Epithelial cell of esophagus (primary cell): ENCODE measurements at regions not wholly inside any gene's neighbourhood (a gene's known extent, or its start where the extent isn't known, plus 50 kb on each side); places are given as distances from the start of the nearest gene placed in this dataset.

Experiments
- DNase-seq: peaks from one replicate; pipeline ENCODE4 v3.0.0; 2010; ENCODE audit warnings: low read depth
- H3K4me3 ChIP-seq: 2 replicates; pipeline ENCODE4 v1.5.1; 2011; ENCODE audit warnings: mild to moderate bottlenecking, low read length, control low read depth
- TF ChIP-seq, protein P1 (sequence below): IDR thresholded peaks from 2 replicates; pipeline ENCODE4 v1.5.1; 2011; ENCODE audit warnings: low read depth, mild to moderate bottlenecking, low read length, control low read depth, inconsistent platforms; ENCODE audit not compliant: insufficient read depth; ENCODE audit errors: missing control alignments

DNA sequence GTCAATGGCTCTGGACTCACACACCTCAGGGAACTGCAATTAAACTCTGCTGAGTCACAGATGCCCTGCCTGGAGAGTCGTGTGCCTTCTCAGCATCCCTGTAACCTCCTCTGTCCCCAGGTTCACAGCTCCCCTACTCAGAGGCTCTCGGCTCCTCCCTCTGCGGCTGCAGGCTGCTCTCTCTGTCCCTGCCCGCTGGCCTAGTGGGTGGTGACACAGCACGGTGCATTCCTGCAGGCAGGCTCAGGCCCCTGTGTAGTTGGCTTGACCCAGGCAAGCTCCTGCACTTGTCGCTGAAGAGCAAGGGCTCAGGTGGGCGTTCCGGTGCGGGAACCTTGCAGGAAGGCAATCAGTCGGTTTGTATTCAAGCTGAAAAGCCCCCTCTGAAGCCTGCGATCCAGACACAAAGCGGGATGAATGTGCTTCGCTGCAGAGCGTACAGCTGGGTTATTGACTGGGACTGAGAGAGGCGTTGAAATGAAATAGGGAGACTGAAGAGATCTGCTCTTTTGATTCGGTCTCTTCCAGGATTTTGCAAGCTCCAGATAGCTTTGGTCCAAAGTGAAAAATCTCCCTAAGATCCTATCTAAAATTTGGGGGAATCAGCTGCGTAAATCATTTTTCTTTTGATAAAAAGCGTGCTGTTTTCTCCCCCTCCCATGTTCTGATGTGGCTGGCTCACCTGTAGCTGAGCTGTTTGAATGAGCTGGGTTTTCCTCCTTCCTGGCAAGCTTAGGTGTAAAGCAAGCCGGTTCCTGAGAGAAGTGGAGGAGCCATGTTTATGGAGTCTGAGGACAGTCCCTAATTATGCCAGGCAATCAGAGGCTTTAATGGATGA is 208.7 kb upstream of the PHYHIPL start:
- DNase-seq, result peak; percentile 43
- TF ChIP-seq, protein P1, sequence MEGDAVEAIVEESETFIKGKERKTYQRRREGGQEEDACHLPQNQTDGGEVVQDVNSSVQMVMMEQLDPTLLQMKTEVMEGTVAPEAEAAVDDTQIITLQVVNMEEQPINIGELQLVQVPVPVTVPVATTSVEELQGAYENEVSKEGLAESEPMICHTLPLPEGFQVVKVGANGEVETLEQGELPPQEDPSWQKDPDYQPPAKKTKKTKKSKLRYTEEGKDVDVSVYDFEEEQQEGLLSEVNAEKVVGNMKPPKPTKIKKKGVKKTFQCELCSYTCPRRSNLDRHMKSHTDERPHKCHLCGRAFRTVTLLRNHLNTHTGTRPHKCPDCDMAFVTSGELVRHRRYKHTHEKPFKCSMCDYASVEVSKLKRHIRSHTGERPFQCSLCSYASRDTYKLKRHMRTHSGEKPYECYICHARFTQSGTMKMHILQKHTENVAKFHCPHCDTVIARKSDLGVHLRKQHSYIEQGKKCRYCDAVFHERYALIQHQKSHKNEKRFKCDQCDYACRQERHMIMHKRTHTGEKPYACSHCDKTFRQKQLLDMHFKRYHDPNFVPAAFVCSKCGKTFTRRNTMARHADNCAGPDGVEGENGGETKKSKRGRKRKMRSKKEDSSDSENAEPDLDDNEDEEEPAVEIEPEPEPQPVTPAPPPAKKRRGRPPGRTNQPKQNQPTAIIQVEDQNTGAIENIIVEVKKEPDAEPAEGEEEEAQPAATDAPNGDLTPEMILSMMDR, result no peak
- H3K4me3 ChIP-seq, result no peak overlapping the region

DNA sequence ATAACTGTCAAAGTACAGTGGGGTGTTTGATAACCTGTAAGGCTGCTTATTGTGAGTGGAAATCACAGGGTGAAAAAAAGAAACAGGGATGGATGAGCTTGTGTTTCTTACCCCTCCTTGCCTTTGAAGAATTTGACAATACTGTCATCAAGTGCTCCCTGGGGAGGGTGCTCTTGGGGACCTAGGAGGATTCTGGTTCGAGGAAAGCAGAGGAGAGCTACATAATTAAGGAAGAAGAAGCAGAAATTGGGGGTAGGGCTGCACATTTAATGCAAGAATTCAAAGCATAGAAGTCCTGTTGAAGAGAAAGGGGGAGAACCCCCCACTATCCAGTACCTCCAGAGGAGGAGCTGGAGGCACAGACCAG is 208.1 kb upstream of the PHYHIPL start:
- no peak overlapping the region for H3K4me3 ChIP-seq
- TF ChIP-seq, protein P1, result no peak
- no peak for DNase-seq

DNA sequence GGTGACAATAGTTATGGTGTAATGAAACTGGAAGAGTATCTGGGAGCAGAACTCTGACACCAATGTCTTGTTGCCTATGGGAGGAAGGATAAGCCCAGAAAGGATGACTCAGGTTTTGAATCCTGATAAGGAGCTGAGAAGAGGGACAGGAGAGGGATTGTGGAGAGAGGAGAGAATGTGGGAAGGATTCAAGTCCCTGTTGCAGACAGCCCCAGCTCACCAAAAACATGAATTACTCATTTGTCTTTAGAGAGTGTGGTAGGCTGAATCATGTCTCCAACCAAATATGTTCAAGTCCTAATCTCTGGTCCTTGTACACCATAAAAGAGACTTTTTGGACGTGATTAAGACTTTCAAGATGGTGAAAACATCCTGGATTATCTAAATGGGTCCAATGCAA is 206.9 kb upstream of the PHYHIPL start:
- H3K4me3 ChIP-seq, result no peak overlapping the region
- DNase-seq, result no peak
- TF ChIP-seq, protein P1, result no peak

DNA sequence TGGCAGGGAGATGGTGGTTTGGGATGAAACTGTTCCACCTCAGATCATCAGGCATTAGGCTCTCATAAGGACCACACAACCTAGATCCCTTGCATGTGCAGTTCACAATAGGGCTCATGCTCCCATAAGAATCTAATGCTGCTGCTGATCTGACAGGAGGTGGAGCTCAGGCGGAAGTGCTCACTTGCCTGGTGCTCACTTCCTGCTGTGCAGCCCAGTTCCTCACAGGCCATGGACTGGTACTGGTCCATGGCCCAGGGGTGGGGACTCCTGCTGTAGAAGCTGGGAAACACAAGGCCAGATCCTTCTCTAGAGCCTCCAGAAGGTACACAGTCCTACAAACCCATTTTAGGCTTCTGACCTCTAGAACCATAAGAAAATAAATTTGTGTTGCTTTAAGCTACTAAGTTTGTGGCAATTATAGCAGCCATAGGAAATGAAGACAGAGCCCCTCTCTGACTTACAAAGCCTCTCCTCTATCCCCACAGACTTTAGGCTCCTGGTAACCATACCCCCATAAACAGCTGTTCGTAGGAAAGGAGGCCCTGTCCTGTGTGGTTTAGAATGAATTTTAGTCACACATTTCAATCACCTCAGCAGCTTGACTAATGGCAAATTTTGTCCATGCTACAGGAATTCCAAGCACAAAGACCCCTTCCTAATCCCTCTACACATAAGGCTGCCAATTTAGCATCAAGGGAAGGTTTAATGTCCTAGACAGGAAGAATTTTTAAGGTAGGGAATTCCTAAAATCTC is 206.1 kb upstream of the PHYHIPL start:
- no peak for DNase-seq
- H3K4me3 ChIP-seq, result no peak overlapping the region
- TF ChIP-seq, protein P1, result no peak

DNA sequence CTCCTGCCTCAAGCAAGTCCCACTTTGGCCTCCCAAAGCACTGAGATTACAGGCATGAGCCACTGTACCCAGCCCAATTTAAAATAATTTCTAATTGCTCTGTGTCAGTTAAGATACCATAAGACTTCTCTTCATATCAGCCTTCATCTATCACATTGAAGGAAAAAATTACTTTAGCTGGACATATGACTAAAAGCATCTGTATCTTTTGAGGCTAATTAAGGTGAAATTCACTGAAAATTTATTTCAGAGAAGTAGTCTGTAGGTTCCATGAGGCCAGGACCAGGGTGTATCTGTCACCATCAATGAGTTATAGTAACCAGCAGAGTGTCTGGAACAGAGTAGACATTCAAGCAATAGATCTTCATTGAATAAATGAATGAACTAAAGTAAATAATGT is 205.2 kb upstream of the PHYHIPL start:
- TF ChIP-seq, protein P1, result no peak
- no peak overlapping the region for H3K4me3 ChIP-seq
- DNase-seq, result no peak

DNA sequence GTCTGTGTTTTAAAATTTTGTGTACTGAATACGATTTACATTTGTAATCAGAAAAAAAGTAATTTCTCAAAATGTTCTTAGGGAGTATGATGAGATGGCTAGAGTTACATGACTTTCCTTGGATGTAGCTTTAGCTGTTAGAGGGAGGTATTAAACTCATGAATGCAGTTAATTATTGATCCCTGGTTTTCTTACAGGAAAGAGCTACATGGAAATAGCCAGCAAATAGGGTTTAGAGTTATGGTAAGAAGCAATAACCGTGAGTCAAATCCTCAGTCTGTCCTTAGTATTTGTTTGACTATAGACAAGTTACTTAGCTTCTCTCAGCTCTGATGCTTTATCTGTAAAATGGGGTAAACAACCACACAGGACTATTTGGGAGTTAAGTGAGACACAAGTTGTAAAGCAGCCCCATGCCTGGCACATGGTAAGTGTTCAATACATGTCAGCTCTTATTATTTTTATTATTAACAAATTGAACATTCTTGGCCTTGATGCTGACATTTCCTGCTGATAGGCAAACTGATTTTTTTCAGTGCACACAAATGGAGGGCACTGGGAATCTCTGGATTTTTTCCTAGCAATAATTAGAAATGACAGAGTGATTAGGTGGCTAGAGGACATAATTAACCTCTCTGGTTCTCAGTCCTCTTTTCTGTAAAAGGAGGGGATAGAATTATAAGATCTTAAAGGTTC is 204.5 kb upstream of the PHYHIPL start:
- H3K4me3 ChIP-seq, result no peak overlapping the region
- DNase-seq, result no peak

More for the DNA sequence above, 204.5 kb upstream of the PHYHIPL start:
- TF ChIP-seq, protein P1, result no peak
